Epithelial cell of esophagus (primary cell): ENCODE measurements at regions not wholly inside any gene's neighbourhood (a gene's known extent, or its start where the extent isn't known, plus 50 kb on each side); places are given as distances from the start of the nearest gene placed in this dataset.
A peak's percentile ranks its signal among the peaks of the same experiment; 100 is the strongest.

ENCODE experiments used
- DNase-seq: peaks from one replicate; pipeline ENCODE4 v3.0.0; 2010; ENCODE audit warnings: low read depth
- H3K4me3 ChIP-seq: 2 replicates; pipeline ENCODE4 v1.5.1; 2011; ENCODE audit warnings: mild to moderate bottlenecking, low read length, control low read depth
- TF ChIP-seq, protein P1 (sequence below): IDR thresholded peaks from 2 replicates; pipeline ENCODE4 v1.5.1; 2011; ENCODE audit warnings: low read depth, mild to moderate bottlenecking, low read length, control low read depth, inconsistent platforms; ENCODE audit not compliant: insufficient read depth; ENCODE audit errors: missing control alignments

DNA sequence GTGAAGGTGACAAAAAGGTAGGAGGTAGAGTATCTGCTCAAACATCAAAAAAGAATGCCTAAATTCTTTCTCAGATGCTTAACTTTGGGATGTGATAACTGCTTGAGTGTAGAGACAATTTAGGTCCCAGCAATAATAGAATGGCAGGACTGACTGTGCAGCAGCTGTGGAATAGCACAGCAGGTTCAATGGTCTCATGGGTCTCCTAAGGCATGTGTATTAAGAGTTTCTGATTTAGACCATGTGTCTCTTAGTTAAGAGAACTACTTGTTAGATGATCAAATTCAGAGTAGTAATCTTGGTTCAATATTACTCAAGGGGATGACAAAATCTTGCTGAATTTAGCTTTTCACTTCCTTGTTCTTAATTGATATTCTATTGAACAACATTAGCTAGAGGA lies 72.0 kb downstream of the ALX1 start:
- H3K4me3 ChIP-seq = no peak overlapping the region
- TF ChIP-seq, protein P1, sequence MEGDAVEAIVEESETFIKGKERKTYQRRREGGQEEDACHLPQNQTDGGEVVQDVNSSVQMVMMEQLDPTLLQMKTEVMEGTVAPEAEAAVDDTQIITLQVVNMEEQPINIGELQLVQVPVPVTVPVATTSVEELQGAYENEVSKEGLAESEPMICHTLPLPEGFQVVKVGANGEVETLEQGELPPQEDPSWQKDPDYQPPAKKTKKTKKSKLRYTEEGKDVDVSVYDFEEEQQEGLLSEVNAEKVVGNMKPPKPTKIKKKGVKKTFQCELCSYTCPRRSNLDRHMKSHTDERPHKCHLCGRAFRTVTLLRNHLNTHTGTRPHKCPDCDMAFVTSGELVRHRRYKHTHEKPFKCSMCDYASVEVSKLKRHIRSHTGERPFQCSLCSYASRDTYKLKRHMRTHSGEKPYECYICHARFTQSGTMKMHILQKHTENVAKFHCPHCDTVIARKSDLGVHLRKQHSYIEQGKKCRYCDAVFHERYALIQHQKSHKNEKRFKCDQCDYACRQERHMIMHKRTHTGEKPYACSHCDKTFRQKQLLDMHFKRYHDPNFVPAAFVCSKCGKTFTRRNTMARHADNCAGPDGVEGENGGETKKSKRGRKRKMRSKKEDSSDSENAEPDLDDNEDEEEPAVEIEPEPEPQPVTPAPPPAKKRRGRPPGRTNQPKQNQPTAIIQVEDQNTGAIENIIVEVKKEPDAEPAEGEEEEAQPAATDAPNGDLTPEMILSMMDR = no peak
- no peak for DNase-seq

DNA sequence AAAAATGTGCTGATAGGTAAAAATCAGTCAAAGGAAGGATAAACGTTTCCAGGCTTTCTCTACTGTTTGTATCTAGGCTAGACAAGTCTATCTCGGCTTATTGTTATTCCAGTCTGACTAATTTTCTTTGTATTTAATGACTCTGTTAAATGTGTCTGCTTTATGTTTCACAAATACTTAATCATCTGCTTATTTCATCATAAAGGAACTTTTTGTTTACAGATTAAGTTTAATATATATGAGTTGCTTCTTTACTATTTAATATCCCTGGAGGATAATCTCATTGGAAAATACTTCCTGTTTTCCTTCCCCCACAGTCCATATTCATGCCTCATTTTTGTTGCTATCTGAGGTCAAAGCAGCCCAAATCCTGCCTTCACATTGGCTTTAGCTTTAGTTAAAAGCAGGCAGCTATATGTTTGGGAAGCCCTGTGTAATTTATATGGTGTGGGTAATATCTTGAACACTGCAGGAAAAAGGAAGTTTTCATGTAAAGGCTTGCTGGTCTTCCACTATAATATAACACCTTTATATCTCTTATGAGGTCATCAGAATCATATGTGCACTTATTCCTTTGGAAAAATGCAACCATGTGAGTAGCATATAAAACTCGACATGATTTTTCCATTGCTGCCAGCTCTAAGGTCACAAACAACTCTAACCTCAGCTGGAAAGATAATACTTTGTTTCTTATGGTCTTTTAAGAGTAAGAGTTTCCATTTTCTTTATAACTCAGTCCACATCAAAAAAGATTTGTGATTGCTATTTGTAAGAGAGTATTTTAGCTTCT lies 76.8 kb downstream of the ALX1 start:
- TF ChIP-seq, protein P1 = no peak
- peak; percentile 74 for DNase-seq
- no peak overlapping the region for H3K4me3 ChIP-seq

DNA sequence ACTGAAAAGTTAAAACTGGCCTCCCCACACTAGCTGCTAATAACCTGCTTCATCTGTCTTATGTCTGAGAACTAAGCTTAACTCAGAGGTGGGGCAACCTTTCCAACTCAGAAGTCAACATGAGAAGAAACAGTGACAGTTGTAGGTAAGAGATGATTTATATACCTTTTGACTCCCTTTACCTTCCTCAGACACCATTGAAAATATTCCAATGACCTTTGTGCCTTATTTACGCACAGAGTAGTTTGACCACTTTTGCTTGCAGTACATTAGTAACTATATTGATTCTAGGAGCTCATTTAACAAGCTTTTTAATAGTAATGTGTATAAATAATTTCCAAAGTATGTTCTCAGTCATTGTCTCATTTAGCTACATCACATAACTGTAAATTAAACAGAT lies 77.6 kb downstream of the ALX1 start:
- TF ChIP-seq, protein P1 = no peak
- H3K4me3 ChIP-seq = no peak overlapping the region
- peak; percentile 2 for DNase-seq

DNA sequence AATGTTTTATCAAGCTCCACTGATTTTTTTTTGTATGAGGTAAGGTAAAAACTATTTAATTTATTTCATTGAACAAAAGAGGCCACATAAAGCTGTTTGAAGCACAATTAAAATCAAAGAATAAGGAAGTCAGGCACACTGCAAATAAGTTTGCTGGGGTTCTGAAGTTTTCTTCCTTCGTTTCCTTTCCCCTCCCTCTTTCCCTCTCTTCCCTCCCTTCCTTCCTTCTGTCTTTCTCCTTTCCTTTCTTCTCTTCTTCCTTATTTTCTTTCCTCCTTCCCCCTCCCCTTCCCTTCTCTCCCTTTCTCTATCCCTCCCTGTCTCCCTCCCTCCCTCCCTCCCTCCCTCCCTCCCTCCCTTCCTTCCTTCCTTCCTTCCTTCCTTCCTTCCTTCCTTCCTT lies 78.7 kb downstream of the ALX1 start:
- H3K4me3 ChIP-seq = no peak overlapping the region
- TF ChIP-seq, protein P1 = no peak
- DNase-seq = no peak

DNA sequence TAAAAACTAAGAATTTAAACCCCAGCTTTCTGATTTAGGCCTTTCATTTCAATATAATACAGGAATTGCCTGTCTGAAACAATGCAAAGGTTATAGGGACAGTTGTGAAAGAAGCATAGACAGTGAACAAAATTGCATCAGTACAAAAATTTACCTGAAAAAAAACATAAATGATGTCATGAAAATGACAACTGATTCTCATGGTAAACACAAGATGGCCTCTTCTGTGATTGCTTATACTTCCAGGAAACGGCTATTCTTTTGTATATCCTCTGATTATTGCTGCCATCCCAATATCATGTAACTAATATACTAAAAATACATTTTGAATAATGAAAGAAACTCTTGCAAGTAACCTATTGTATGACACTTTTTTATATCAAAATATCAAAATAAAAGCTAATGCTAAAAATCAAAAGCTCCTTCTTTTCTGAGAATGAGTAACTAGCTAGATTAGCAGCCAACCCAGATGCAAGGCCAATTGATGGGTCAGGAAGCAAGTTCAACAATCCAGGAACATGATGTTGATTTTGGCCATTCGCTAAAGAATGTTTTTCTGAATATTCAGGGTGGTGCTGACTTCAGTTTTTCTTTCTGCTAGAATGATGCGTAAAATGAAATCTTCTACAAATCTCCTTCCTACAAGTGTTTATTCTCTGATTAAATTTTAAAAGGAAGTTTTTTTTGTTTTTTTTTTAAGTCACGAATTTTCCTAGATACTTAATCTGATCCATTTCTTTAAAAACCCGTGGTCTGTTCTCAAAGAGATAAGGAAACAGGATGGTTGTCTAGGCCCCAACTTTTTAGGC lies 83.6 kb downstream of the ALX1 start:
- TF ChIP-seq, protein P1 = no peak
- H3K4me3 ChIP-seq = no peak overlapping the region
- no peak for DNase-seq

DNA sequence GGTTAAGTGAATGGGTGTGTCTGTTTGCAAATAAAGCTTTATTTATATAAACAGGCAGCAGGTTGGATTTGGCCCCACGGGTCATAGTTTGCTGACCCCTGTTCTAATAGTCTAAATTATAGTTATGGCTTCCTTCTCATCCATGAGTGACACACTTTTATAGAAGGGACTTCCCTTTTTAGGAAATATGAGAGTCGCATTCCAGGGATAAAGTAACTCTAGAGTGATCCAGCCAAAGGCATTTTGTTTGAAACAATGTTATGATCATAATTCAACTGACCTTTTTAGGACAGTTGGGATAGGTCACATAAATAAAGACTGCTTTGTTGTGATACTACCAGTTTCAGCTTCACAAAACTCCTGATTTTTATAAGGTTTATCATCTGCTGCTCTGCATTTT lies 87.9 kb downstream of the ALX1 start:
- H3K4me3 ChIP-seq = no peak overlapping the region
- TF ChIP-seq, protein P1 = no peak
- no peak for DNase-seq
